COLO668 (cell line): ENCODE measurements at regions not wholly inside any gene's neighbourhood (a gene's known extent, or its start where the extent isn't known, plus 50 kb on each side); places are given as distances from the start of the nearest gene placed in this dataset.
"Not testable (repeated sequence)": the region's sequence is repeated elsewhere in the genome, so short reads cannot be mapped to it uniquely, and the experiment has no call there.

ENCODE experiments used
- DNase-seq: peaks from one replicate; lab custom pipeline; 2025; ENCODE audit not compliant: unreplicated experiment; lab: John Stamatoyannopoulos, UW

GRCh38 chr9:87041553-87042235 is 94.4 kb upstream of the GAS1 start:
- not testable (repeated sequence) for DNase-seq

GRCh38 chr9:87049929-87050608 is 102.8 kb upstream of the GAS1 start:
- not testable (repeated sequence) for DNase-seq

GRCh38 chr9:87054999-87055686 is 107.8 kb upstream of the GAS1 start:
- DNase-seq, result no peak

DNA sequence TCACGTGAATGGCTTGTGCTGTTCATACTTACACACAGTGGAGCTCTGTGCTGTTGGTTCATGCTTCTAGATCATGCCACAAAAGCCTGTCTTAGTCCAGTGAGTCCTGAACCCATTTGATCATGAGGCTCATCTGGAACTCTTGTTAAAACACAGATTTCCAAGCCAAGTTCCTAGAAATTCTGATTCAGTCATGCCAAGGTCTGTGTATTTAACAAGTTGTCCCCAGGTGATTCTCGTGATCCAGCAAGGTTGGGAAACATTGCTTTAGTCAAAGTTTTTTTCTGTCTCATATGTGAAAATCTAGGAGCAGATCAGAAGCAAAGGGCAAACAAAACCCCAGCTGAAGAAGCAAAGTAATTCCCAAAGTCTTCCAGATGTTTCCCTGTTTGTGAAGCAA is 112.5 kb upstream of the GAS1 start:
- DNase-seq, result no peak

GRCh38 chr9:87062746-87063145 is 115.4 kb upstream of the GAS1 start:
- no peak for DNase-seq

DNA sequence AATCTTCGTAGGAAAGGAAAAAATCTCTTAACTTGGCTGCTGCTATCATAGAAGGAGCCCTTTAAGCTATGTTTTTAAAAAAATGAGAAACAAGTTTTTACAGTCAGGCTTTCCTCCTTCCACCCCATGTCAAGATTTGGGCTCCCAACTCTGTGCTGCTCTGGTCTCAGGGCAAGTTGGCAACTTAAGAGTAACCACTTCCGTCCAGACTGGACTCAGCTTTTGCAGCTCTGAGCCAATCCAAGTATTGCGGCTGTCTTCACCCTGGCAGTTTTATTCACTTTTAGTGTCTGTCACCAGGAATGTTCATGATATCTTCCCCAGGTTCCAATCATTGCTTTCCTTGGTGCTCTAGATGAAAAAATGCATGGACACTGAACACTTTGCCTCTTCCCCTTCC is 115.9 kb upstream of the GAS1 start:
- DNase-seq, result no peak

DNA sequence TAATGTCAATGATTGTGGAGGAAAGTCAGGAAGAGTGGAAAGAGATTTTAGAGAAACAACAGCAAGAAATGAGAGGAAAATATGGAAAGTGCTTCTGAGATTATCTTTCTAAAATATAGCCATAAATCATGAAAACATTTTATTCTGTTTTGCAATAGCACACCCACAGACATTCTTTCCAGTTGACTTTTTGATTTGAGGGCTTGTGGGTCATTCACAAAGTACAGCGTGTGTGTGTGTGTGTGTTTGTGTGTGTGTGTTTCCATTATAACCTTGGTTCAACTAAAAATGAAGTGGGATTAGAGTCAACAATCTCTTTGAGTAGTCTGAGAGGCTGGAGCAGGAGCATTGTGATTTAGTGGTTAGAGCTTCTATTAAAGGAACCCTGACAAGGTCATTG is 116.6 kb upstream of the GAS1 start:
- no peak for DNase-seq

GRCh38 chr9:87064311-87064710 is 117.0 kb upstream of the GAS1 start:
- no peak for DNase-seq

- no peak for DNase-seq
These were observed 118.7 kb upstream of the GAS1 start for GRCh38 chr9:87065981-87066380.

DNA sequence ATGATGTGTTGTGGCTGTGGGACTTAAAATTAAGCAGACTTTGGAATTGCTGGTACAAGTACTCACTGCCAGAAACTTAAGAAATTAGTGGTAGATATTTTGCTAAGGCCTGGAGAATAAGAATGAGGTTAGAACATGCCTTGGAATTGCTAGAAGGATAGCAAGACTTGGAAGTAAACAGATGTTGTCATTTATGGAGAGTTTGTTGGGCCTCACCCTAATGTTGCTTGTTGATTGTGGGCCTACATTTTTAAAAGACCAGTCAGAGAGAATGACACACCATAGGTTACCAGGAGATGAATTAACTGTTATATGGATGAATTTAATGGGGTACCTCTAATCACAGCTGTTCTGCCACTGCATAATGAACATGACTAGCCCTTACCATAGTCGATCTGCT is 120.1 kb upstream of the GAS1 start:
- no peak for DNase-seq

GRCh38 chr9:87068177-87068840 is 121.0 kb upstream of the GAS1 start:
- no peak for DNase-seq

DNA sequence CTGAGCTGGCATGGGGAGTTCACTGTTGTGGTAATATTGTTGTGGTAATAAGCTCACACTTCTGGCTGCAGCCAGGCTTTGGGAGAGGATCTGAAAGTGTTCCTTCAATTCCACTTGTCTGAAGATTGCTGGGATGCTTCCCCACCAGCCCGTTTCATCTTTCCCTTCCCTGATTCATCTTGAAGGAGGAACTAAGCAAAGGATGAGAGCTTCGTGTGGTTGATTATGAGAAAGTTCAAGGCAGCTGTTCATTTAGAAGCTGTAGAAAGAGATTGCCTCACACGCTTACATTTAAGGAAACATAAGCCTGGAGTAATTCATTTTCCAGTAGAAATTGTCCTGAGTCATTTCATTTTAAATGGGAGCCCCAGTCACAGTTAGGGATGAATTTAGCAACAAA is 122.4 kb upstream of the GAS1 start:
- no peak for DNase-seq

- DNase-seq, result no peak
These were observed 123.0 kb upstream of the GAS1 start for GRCh38 chr9:87070336-87070735.

GRCh38 chr9:87071473-87071872 is 124.2 kb upstream of the GAS1 start:
- no peak for DNase-seq

DNA sequence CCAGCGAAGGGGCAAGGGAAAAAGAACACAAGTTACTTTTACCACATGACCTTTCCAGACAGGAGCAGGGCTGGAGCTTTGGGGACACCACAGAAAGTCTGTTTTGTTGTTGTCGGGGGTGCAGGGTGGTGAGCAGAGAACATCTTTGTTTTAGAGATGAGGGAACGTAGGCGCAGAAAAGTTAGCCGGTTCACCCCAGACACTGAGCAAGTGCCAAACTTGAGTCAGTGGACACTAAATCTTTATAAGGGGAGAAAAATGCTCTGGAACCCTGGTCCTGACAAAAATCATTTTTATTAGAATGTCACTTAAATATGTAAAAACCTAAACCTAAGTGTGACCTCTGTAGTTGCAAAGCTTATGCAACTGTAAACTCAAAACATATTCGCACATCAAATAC is 126.4 kb upstream of the GAS1 start:
- DNase-seq, result no peak

- DNase-seq, result no peak
These were observed 128.2 kb upstream of the GAS1 start for GRCh38 chr9:87075537-87075936.

DNA sequence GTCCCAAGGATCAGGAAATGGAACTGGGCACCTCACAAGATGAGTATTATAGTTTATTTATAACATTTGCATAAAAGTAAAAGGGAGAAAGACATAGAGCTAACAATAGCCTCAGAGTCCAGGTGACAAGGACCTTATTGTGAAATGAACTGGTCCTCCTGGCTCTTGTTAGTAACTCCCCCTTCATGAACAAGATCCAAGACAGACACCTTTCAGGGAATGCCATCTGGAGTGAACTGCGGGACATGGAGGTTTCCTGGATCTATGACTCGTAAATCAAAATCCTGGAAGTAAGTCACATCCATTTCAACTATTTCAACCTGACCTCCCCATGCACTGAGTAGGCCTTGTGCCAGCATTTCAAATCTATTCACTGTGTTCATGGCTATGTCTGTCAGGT is 129.5 kb upstream of the GAS1 start:
- DNase-seq, result no peak

DNA sequence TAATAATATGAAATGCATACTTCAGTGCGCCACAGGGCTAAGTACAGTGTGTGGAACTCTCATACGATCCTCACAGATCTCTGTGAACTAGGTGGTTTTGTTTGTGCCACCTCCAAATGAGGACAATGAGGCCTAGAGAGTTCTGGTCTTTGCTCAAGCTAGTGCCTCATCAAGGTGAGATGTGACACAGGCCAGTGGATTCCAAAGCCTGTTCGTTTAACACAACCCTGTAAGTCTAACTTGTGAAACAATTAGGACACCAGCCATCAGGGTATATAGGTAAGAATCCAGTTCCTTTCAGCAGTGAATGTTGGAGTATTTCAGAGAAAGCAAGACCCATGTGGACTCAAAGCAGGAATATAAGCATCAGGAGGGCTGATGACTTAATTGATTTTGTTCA is 130.7 kb upstream of the GAS1 start:
- DNase-seq, result no peak

- no peak for DNase-seq
These were observed 133.4 kb upstream of the GAS1 start for GRCh38 chr9:87080512-87081264.

DNA sequence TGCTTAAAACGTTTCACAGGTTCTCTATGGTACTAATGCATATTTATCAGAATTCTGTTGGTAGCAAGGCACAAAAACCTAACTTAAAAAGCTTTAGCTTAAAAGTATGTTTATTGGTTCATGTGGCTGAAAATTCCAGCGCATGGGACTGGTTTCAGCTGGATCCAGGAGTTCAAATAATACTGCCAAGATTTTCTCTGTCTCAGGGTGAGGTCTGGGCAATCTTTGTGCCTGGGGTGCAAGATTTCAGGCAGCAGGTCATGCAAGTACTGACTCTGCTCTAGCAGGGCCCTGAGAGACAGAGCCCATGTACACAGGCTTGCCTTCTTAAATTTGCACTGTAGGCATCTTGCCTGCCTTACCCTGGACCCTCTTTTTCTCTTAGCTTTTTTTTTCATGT is 134.2 kb upstream of the GAS1 start:
- no peak for DNase-seq

DNA sequence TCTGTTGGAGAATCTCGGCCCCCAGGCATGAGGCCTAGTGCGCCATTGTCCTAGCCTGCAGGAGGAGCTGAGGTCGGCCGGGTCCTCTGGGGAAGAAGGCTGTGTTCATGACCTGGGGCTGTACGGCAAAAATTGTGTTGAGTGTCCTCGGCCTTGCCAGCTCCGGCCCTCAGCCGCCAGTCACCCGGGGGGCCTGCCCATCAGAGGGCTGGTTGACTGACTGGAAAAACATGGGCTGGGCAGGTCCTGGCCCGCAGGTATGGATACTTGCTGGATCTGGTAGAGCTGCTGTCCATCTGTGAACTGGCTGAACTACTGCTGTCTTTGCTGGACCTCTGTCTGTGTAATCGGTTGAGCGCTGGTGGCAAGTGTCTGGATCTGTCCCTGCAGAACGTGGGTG is 136.7 kb upstream of the GAS1 start:
- no peak for DNase-seq
